Lung microvascular endothelial cell (primary cell): ENCODE measurements at regions not wholly inside any gene's neighbourhood (a gene's known extent, or its start where the extent isn't known, plus 50 kb on each side); places are given as distances from the start of the nearest gene placed in this dataset.

Source experiments
- DNase-seq, 2 donors: peaks; one replicate each; pipeline versions ENCODE4 v3.0.0 to v3.0.0-alpha.2; 2010; ENCODE audit warnings: low read depth in 2 of 2

DNA sequence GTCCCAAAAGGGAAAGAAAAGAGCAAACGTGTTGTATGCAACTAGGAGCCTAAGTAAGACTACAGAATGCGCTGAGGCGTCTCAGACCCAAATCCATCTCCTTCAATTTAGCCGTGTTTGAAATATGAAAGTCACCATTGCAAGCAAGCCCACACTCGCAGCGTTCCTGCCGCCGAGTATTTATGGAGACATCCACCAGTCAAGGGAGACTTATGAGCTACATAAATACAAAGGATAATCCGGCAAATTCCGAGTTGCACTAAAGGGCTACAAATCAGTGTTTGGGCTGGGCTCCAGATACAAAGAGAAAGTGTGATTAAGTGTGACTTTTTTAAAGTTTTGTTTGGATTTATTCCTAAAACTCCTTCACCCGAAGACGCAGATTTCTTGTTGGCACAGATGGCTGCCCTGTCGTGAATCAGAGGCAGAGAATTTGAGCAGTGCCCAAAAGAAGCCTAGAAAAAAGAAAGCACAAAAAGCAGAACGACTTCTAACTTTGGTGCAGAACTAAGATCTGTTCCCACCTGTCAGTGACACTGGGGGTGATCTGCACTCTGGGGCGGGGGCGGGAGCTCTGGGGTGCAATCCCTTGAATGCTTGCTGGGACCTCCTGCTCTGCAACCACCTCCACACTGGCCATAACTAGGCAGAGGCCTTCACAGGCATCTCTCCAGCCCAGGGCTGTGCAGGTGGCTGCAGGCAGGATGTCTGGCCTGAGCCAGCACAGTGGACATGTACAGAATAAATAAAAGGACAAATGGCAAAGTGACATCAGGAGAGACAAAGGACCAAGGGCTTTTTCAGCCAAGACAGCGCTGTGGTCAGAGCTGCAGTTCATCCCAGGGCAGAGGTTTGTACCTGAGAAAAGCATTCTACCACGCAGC is 489.7 kb downstream of the NPHP4 start:
- DNase-seq, result no peak

DNA sequence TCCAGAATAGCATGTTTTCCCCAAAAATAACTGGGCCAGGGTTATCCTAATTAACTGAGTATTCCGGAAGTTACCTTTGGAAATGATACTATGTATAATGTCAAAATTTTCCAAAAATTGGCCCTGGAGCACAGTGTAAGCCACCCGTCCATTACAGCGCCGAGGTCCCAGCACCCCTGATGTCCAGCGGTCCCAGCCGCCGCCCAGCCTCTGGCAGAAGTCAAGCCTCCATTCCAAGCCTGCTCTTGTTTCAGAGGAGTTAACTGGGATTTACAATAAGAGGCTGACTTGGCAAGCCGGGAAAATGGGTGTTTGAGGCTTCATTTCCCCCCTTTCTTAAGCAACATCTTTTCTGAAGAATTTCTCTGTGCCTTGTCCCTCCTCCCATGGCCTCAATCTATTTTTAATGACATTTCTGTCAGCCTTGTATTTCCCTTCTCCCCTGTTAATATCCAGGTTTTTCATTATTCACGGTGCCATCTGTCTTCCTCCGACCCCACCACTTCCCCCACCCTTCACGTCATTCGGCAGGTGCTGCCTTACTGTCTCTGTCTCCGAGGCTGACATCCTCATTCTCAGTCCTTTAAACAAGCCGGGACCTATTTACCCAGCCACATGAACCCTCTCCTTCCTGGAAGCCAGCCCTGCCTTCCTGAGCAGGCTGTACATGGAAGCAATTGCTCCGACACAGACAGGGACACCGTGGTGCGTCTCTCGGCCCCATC is 490.9 kb downstream of the NPHP4 start:
- no peak for DNase-seq

DNA sequence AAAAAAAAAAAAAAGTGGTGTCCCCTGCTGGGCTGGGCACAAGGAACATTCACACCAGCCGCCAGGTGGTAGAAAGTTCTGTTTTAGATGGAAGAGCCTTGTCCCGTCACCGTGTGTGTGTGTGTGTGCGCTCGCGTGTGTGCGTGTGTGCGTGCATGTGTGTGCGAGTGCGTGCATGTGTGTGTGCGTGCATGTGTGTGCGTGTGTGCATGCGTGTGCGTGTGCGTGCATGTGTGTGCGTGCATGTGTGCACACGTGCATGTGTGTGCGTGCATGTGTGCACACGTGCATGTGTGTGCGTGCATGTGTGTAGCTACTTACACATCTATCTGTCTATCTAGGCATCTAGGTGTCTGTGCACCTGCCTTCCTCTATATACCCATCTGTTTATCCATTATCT is 491.7 kb downstream of the NPHP4 start:
- DNase-seq, result no peak

DNA sequence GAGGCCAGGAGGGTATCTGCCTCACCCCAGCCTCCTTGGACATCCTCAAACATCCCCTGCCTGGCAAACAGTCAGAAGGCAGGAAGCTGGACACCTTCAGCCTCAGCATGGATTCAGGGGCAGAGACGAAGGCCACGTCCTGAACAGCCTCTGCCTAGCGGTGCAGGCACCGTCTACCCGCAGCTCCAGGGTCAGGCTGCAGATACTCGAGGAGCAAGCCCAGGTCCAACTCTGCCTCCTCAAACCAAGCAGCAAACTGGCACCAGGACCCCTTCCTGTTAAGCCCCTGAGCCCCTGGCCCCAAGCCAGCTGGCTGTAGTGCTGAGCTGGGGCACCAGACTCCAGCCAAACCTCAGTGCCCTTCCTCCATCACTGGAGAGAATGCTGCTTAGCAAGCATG is 494.7 kb downstream of the NPHP4 start:
- no peak for DNase-seq

DNA sequence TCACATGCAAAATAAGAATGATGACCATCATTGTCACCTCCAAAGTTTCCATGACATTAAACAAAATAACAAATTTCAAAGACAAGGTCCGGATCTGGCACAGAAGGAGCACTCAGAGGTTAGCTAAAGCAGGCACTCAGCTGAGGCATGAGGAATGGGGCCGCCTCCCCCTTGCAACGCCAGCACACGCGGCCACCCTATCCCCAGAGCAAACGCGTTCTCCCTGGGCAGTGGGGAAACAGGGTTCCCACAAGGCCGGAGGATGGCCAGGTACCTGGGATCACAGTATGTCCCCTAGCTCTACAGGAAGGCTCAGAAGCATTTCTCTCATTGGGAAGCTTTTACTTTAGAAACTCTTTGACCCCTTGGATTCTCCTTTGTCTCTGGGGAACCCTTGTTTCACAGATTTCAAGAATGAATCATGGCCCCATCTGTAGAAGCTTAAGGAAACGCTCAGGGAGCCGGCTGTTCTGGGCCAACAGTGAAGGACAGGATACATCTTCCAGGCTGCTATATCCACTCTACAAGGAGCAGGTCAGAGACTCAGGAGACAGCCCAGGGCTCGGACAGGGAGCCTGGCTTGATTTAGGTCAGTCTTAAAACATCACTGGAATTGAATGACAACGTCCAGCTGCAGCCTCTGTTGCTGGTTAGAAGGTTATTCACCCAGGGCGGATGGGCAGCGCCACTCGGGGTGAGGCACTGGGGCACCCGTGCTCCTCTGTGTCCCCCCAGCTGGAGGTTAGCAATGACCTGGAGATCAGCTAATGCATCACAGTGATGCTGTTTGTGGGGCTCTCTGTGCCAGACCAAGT is 496.4 kb downstream of the NPHP4 start:
- no peak for DNase-seq

DNA sequence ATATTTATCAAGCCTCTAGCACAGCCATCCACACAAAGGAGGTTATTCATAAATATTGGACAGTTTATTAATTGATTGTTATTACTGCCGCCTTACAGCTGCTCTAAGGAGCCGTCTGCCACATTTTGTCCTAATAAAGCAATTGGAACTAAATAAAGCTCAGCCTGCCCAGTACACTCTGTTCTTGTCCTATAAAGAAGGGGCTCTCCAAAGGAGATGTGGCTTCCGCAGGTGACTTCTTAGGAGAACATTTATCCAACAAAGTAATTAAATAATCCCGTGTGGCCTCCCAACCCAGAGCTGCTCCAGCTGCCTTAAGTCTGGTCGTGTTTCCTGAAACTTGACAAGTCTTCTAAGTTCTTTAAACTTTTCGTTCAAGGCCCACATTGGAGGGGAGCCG is 497.7 kb downstream of the NPHP4 start:
- no peak for DNase-seq

DNA sequence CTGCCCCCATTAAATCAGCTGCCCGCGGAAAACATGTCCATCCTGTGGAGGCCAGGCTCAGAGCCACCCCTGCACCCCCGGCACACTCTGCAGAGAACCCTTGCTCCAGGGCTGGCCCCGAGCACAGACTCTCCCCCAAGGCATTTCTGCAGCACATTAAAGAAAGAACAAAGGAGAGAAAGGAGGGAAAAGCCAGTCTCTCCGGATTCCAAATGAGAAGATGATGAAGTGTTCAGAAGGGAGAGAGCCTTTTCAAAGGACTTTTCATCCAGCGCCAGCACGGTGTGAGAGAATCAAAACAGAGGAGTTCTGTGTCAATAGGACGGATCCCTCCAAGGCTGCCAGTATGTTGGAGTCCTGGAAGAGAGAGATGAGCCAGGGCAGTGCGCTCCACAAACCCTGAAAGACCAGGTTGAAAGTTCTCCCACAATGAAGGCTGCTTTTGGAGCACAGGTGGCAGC is 498.3 kb downstream of the NPHP4 start:
- DNase-seq, result no peak

DNA sequence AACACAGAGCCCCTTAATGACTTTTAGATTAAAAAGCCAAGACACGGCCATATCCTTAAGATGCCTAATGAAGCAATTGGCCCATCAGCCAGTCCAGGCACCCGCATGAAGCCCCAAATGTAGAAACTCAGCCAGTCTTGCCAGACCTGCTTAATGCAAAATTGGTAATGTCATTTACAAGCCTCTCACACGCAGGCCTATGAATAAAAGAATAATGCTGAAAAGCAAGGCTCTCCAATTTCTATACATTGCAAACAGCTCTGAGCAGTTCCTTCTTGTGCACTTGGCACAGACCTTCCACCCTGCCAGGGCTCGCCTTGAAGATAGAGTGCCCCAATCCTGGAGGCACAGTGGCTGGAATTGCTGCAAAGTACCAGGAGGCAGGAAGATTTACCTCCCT is 498.9 kb downstream of the NPHP4 start:
- no peak for DNase-seq

DNA sequence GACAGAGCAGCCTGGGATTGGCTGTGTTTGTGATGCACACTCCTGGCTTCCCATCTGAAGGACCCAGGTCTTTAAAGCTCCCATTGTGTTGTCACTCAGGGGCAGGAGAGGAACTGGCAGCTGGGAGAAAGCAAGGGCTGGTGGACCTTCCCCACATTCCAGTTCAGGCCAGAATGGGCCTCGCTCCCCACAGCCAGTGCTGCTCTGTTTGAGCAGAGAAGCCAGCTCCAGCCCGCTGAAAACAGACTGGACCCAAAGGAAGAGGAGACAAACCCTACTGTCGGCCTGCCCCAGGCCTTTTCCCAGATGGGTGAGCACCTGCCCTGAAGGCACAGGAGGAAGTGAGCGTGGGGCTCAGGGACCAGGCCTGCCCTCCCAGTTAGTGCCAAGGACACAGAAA is 499.4 kb downstream of the NPHP4 start:
- no peak for DNase-seq

DNA sequence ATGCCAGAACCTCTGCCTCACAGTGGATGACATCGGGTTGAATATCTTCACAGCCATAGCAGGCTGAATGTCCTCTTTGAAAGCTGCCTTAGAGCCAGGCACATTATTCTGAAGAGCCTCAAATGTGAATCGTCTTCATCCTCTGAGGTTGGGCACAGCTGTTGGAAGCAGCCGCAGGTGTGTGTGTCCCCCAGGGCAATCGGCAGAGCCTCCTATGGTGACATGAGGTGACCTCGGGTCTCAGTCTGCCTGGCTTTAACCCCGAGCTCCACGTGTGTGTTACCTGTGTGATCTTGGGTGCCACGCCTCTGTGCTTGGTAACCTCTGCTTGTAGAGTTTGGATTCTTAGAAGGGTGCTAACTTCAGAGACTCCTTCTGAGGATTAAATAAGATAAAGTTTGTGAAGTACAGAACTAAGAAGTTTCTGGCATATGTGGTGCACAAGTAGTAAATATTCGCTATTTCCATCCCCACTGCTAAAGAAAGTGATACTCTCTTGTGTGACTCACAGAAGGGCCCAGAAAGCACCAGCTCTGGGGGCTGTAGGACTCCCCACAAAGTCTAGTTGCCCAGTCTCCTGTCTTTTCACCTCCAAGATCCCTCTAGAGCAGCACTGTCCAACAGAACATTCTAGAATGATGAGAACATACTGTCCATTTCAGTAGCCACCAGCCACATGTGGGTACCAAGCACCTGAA is 500.9 kb downstream of the NPHP4 start:
- DNase-seq, result no peak

DNA sequence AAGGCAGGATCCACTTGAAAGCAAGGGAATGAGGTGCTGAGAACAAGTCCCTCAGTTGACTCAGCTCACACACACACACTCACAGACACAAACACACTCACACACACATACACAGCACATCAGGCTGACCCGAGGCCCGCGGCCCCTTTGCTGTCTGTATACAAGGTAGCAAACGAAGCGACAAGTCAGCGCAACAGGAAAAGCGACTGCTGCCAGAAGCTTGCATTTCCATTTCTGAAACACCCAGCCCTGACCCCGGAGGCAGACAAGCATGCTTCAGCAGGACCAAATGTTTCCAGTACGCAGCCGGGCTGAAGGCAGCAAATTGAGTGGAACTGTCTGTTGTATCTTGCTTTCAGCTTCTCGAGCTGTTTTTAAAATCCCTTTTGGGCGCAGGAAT is 501.6 kb downstream of the NPHP4 start:
- no peak for DNase-seq

DNA sequence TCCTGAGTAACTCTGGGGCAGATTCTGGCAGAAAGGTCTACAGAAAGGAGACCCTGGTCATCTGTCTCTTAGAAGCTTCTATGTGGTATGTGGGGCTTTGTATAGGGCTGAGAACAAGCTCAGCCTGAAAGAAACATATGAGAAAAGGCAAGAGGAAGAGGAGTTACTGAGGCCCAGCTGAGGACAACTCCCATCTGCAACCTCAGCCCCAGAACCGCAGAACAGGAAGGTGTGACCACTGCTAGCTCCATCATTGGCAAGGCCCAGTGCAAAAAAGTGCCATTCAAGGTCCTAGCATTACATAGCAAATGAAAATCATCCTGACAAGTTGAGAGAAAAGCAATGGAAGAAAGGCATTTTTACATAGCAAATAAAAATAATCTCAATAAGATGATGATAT is 503.8 kb downstream of the NPHP4 start:
- no peak for DNase-seq

DNA sequence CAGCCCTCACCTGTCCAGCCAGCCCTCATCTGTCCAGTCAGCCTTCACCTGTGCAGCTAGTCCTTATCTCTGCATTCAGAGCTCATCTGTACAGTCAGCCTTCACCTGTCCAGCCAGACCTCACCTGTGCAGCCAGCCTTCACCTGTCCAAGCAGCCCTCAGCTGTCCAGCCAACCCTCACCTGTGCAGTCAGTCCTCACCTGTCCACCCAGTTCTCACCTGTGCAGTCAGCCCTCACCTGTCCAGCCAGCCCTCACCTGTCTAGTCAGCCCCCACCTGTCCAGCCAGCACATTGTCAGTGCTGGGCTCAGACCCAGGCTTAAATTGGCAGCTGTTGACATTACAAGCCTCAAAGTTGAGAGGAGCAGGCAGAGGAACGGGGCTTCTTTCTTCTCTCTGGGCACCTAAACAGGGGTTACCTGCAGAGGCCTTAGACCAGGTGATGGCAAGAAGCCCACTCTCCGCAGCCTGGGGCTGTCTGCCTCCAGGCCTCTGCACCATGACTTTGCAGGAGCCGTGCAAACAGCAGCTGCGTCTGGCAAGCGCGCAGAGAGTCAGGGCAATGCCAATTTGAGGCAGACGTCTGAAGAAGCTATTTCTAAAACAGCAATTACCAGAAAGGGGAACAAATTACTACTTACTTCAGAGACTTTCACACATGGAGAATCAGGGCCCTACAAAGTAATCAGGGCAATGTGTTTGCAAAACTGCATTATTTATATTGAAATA is 506.1 kb downstream of the NPHP4 start:
- DNase-seq, result no peak

DNA sequence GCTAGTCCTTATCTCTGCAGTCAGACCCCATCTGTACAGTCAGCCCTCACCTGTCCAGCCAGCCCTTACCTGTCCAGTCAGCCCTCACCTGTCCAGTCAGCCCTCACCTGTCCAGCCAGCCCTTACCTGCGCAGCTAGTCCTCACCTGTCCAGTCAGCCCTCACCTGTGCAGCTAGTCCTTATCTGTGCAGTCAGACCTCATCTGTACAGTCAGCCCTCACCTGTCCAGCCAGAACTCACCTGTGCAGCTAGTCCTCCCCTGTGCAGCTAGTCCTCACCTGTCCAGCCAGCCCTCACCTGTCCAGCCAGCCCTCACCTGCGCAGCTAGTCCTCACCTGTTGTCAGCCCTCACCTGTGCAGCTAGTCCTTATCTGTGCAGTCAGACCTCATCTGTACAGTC is 506.8 kb downstream of the NPHP4 start:
- no peak for DNase-seq

DNA sequence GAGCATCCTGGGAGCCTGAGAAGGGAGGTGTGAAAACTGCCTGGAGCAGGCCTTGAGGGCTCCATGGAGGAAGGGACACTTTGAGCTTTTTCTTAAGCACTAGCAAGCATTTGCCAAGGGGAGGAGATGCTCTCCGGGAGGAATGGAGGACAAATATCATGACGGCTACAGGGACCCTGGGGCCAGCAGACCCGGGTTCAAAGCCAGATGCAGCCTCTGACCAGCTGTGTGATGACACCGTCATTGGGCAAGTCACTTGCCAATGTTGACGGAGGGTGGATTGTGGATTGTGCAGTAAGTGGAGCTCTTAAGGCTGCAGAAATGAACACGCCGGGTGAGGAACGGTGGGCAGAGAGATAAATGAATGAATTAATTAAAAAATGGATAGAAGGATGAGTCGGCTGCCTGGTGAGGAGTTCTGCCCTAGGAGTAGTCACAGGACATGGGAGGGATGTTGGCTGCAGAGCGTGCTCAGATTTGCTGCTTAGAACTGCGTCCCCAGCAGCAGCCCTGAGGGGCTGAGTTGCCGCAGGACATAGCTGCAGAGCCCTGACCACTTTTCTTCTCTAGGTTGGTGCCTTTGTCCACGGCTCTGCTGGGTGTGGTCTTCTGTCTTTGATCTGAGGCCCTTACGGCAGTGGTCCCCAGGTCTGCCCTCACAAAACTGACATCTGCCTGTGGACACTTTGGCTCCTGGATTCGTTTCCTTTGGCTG is 507.6 kb downstream of the NPHP4 start:
- DNase-seq, result no peak

DNA sequence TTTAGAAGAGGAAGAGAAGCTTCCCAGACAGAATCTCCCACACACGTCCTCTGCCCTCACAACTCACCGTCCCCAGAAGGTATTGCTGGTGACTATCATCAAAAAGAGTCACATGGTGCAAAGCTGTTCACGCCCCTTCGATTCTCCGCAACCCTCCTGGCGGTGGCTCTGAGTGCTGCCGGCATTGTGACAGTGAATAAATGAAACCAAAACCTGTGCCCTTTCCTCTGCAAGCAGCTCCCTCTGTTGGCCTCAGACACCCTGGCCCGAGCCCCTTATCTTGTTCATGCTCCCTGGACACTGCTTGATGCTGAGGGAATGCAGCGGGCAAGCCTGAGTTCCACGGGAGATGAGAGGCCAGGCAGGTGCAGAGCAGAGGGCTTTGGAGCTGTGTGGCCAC is 510.3 kb downstream of the NPHP4 start:
- DNase-seq, result no peak

DNA sequence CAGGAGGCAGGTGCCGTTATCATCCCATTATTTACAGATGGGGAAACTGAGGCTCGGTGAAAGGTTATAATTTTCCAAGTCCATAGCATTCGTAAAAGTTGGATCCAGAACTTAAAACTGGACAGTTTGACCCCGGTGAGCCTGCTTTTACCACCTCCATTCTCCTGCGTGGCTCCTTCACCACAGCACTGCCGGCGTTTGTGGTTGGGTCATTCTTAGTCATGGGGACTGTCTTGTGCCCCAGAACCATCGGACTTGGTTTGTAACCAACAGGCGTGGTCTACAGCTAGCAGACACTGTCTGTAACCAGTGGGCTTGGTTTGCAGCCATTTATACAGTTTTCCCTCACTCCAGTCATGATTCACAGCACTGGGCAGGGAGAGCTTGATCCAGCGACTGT is 511.3 kb downstream of the NPHP4 start:
- DNase-seq, result no peak

DNA sequence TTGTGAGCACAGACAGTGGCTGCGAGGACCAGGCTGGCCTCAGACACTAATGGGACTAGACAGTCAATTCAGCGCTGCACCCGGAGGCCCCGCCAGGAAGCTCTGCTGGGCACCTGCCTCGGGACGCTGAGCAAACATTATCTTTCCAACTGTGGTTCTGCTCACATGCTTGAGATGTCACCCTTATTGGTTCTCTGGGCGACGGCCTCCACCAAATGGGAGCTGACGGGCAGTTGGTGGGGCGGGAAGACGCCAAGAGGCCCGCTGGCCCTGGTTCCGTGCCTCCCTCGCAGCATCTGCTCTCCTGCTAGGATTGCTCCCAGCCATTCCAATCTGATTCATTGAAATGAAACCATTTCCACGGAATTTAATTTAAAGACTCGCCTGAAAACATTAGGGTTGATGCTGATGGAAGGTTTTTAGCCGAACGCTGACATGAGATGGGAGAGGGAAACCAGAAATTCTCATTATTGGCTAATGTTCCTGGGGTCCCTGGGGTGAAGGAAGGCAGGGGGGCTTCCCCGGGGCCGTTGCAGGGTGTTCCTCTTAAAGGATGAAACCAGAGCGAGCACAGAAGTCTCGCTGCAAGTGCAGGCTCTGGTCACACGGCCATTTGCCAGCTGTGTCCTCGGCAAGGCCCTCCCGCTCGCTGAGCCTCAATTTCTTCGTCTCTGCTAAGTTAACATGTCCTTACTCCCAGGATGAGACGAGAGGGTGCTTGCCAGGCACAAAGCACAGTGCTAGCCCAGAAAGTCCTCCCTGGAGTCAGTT is 512.2 kb downstream of the NPHP4 start:
- no peak for DNase-seq

DNA sequence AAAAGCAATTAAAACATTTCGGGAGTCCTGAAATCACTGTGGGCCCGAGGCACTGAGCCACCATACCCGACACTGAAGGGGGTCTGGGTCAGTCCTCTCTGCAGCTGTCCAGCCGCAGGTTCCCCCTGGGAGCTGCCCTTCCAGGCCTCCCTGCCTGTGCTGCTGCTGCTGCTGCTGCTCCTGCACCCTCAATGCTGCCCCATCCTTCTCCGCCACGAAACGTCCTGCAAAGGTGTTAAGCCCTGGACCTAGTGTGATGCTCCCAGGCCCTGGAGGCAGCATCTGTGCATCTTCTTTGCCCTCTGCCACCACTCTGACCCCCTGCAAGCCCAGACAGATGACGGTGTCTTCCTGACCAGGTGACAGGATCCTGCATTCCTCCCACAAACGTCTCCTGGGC is 513.3 kb downstream of the NPHP4 start:
- DNase-seq, result no peak
